WTC11 (cell line): ENCODE measurements at regions not wholly inside any gene's neighbourhood (a gene's known extent, or its start where the extent isn't known, plus 50 kb on each side); places are given as distances from the start of the nearest gene placed in this dataset.

Source experiments
- CREB1 ChIP-seq: sonication (generic); formaldehyde crosslinking; IDR thresholded peaks from 2 replicates; pipeline ENCODE4 v1.8.0; 2023; ENCODE audit warnings: mild to moderate bottlenecking, missing genetic modification reagents
- FOXJ3 ChIP-seq: sonication (generic); formaldehyde crosslinking; IDR thresholded peaks from 2 replicates; pipeline ENCODE4 v1.9.0; 2021; ENCODE audit warnings: missing genetic modification reagents, mild to moderate bottlenecking, borderline replicate concordance
- FOXP4 ChIP-seq: sonication (generic); formaldehyde crosslinking; IDR thresholded peaks from 2 replicates; pipeline ENCODE4 v1.8.0; 2022; ENCODE audit warnings: mild to moderate bottlenecking, missing genetic modification reagents
- NR3C1 ChIP-seq: sonication (generic); formaldehyde crosslinking; conservative IDR thresholded peaks from 2 replicates; pipeline ENCODE4 v1.8.1; 2023; ENCODE audit warnings: low read depth, mild to moderate bottlenecking, missing genetic modification reagents
- RELA ChIP-seq: sonication (generic); formaldehyde crosslinking; IDR thresholded peaks from 2 replicates; pipeline ENCODE4 v1.8.1; 2022; ENCODE audit warnings: missing genetic modification reagents, mild to moderate bottlenecking, borderline replicate concordance
- USF1 ChIP-seq: sonication (generic); formaldehyde crosslinking; IDR thresholded peaks from 2 replicates; pipeline ENCODE4 v1.8.0; 2022; ENCODE audit warnings: mild to moderate bottlenecking, missing genetic modification reagents
- TF ChIP-seq, protein P1 (sequence below): fragments of 200-600 bp; IDR thresholded peaks from 2 replicates; pipeline ENCODE4 v1.8.0; 2022; ENCODE audit warnings: antibody characterized with exemption
- TF ChIP-seq, protein P2 (sequence below): sonication (generic); formaldehyde crosslinking; IDR thresholded peaks from 2 replicates; pipeline ENCODE4 v1.8.1; 2022; ENCODE audit warnings: low read depth, missing genetic modification reagents, borderline replicate concordance

DNA sequence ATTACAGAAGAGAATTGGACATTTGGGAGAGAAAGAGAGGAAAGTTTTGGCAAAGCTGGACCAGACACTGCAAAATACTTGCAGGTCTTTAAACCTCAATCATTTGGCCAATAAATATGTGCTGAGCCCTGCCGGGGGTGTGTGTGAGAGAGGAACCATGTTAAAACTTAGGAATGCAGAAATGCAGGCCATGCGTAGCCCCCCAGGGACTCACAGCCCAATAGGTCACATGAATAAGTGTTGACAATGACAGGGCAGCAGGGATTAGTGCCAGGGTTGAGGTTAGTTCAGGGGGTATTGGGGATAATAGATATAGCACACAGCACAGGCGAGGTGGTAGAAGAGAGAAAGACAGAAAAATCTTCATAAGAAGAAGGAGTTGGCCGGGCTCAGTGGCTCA is 113.3 kb upstream of the ADAMTS18 start:
- TF ChIP-seq USF1 (CRISPR knock-in tag) (no peak), NR3C1 (CRISPR knock-in tag) (no peak), CREB1 (no peak), RELA (no peak), FOXP4 (CRISPR knock-in tag) (no peak), FOXJ3 (CRISPR knock-in tag) (no peak)
- TF ChIP-seq, protein P1, sequence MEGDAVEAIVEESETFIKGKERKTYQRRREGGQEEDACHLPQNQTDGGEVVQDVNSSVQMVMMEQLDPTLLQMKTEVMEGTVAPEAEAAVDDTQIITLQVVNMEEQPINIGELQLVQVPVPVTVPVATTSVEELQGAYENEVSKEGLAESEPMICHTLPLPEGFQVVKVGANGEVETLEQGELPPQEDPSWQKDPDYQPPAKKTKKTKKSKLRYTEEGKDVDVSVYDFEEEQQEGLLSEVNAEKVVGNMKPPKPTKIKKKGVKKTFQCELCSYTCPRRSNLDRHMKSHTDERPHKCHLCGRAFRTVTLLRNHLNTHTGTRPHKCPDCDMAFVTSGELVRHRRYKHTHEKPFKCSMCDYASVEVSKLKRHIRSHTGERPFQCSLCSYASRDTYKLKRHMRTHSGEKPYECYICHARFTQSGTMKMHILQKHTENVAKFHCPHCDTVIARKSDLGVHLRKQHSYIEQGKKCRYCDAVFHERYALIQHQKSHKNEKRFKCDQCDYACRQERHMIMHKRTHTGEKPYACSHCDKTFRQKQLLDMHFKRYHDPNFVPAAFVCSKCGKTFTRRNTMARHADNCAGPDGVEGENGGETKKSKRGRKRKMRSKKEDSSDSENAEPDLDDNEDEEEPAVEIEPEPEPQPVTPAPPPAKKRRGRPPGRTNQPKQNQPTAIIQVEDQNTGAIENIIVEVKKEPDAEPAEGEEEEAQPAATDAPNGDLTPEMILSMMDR: no peak
- TF ChIP-seq, protein P2, sequence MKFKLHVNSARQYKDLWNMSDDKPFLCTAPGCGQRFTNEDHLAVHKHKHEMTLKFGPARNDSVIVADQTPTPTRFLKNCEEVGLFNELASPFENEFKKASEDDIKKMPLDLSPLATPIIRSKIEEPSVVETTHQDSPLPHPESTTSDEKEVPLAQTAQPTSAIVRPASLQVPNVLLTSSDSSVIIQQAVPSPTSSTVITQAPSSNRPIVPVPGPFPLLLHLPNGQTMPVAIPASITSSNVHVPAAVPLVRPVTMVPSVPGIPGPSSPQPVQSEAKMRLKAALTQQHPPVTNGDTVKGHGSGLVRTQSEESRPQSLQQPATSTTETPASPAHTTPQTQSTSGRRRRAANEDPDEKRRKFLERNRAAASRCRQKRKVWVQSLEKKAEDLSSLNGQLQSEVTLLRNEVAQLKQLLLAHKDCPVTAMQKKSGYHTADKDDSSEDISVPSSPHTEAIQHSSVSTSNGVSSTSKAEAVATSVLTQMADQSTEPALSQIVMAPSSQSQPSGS: no peak
